SK-N-SH treated with all-trans-retinoic acid at 6 μM for 48 hours (cell line): ENCODE measurements at regions not wholly inside any gene's neighbourhood (a gene's known extent, or its start where the extent isn't known, plus 50 kb on each side); places are given as distances from the start of the nearest gene placed in this dataset.

Experiments
- ATAC-seq: fragments of 200-7000 bp; cut with Tn5 transposase; 3 replicates; pipeline ENCODE4 v1.9.1; 2020; ENCODE audit warnings: mild to moderate bottlenecking, moderate library complexity
- ARNTL ChIP-seq: fragments of 450-650 bp; formaldehyde crosslinking; IDR thresholded peaks from 2 replicates; pipeline ENCODE4 v1.5.0; 2020; ENCODE audit warnings: low read depth, mild to moderate bottlenecking, moderate library complexity, borderline replicate concordance
- CSDC2 ChIP-seq: fragments of 250-450 bp; sonication (Bioruptor Pico); IDR thresholded peaks from 2 replicates; pipeline ENCODE4 v1.5.0; 2020; ENCODE audit warnings: mild to moderate bottlenecking, moderate library complexity
- CSRNP3 ChIP-seq: fragments of 250-450 bp; sonication (Bioruptor Pico); IDR thresholded peaks from 2 replicates; pipeline ENCODE4 v1.5.1; 2021; ENCODE audit warnings: mild to moderate bottlenecking, moderate library complexity
- ESRRG ChIP-seq: fragments of 250-450 bp; sonication (Bioruptor Pico); IDR thresholded peaks from 2 replicates; pipeline ENCODE4 v1.6.1; 2021; ENCODE audit warnings: mild to moderate bottlenecking
- ISL1 ChIP-seq: fragments of 250-450 bp; sonication (Bioruptor Pico); IDR thresholded peaks from 2 replicates; pipeline ENCODE4 v2.1.2; 2022; ENCODE audit warnings: mild to moderate bottlenecking, moderate library complexity
- PATZ1 ChIP-seq: fragments of 250-450 bp; sonication (Bioruptor Pico); IDR thresholded peaks from 2 replicates; pipeline ENCODE4 v1.8.0; 2020; ENCODE audit warnings: mild to moderate bottlenecking, moderate library complexity, borderline replicate concordance
- SNAI2 ChIP-seq: fragments of 250-450 bp; sonication (Bioruptor Pico); IDR thresholded peaks from 2 replicates; pipeline ENCODE4 v1.5.0; 2020; ENCODE audit warnings: mild to moderate bottlenecking, moderate library complexity
- TCF4 ChIP-seq: fragments of 250-450 bp; sonication (Bioruptor Pico); IDR thresholded peaks from 2 replicates; pipeline ENCODE4 v1.8.0; 2021; ENCODE audit warnings: mild to moderate bottlenecking, moderate library complexity, borderline replicate concordance
- TOX ChIP-seq: fragments of 250-450 bp; sonication (Bioruptor Pico); IDR thresholded peaks from 2 replicates; pipeline ENCODE4 v1.8.0; 2021; ENCODE audit warnings: mild to moderate bottlenecking, moderate library complexity, borderline replicate concordance
- TSHZ2 ChIP-seq: fragments of 250-450 bp; sonication (Bioruptor Pico); IDR thresholded peaks from 2 replicates; pipeline ENCODE4 v1.5.0; 2020; ENCODE audit warnings: mild to moderate bottlenecking, moderate library complexity
- ZFP3 ChIP-seq: fragments of 250-450 bp; sonication (Bioruptor Pico); IDR thresholded peaks from 2 replicates; pipeline ENCODE4 v1.5.0; 2020; ENCODE audit warnings: mild to moderate bottlenecking, moderate library complexity
- ZNF565 ChIP-seq: fragments of 450-650 bp; formaldehyde crosslinking; conservative IDR thresholded peaks from 2 replicates; pipeline ENCODE4 v1.5.0; 2020; ENCODE audit warnings: low read depth, mild to moderate bottlenecking, moderate library complexity
- ZNF70 ChIP-seq: fragments of 450-650 bp; formaldehyde crosslinking; IDR thresholded peaks from 2 replicates; pipeline ENCODE4 v1.5.0; 2020; ENCODE audit warnings: mild to moderate bottlenecking, moderate library complexity
- ZNF8 ChIP-seq: fragments of 450-650 bp; formaldehyde crosslinking; IDR thresholded peaks from 2 replicates; pipeline ENCODE4 v1.5.0; 2020; ENCODE audit warnings: mild to moderate bottlenecking, moderate library complexity

GRCh38 chr14:101225157-101226152 is 321.9 kb upstream of the RTL1 start:
- ATAC-seq: no peak
- TF ChIP-seq TSHZ2 (CRISPR knock-in tag): no peak

- TF ChIP-seq ZNF70 (CRISPR knock-in tag) (no peak), SNAI2 (CRISPR knock-in tag) (no peak), CSRNP3 (no peak), TOX (CRISPR knock-in tag) (no peak)
- ATAC-seq: no peak
Measured at GRCh38 chr14:101226265-101226602, 322.7 kb upstream of the RTL1 start.

- ATAC-seq: no peak
- TF ChIP-seq ZNF8 (CRISPR knock-in tag) (no peak), CSDC2 (CRISPR knock-in tag) (no peak), ZNF70 (CRISPR knock-in tag) (no peak), ZFP3 (no peak), ARNTL (CRISPR knock-in tag) (no peak), PATZ1 (no peak), TSHZ2 (CRISPR knock-in tag) (no peak)
- TF ChIP-seq, all 23 proteins: peak for 0
Measured at GRCh38 chr14:101226603-101227425, 323.3 kb upstream of the RTL1 start.

GRCh38 chr14:101227611-101228594 is 324.4 kb upstream of the RTL1 start:
- no peak for TF ChIP-seq TCF4 (CRISPR knock-in tag)
- no peak for TF ChIP-seq ISL1 (CRISPR knock-in tag)
- TF ChIP-seq ESRRG (CRISPR knock-in tag): no peak
- TF ChIP-seq TOX (CRISPR knock-in tag): no peak
- no peak for TF ChIP-seq CSRNP3
- no peak for TF ChIP-seq TSHZ2 (CRISPR knock-in tag)
- no peak for TF ChIP-seq ZNF70 (CRISPR knock-in tag)
- TF ChIP-seq ZNF565 (CRISPR knock-in tag): no peak
- ATAC-seq: no peak
